Pancreas (tissue), 10 donors: ENCODE measurements at regions not wholly inside any gene's neighbourhood (a gene's known extent, or its start where the extent isn't known, plus 50 kb on each side); places are given as distances from the start of the nearest gene placed in this dataset.

Experiments
- ATAC-seq, 4 donors: fragments of 200-7000 bp; cut with Tn5 transposase; one replicate each; pipeline versions ENCODE4 v1.8.0 to v1.9.1; 2020; ENCODE audit warnings: mild to moderate bottlenecking in 4 of 4, moderate library complexity in 4 of 4
- DNase-seq, 6 donors: peaks; one replicate each; pipeline ENCODE4 v3.0.0-alpha.2; 2020
- FAIRE-seq: peaks from 2 replicates; lab custom pipeline; 2012; peaks lifted over from hg19 to GRCh38; lab: Jason Lieb, UNC
- H3K27ac ChIP-seq, 4 donors: fragments of 200-600 bp; sonication (generic); 1 replicate in 3 of 4; 2 replicates in 1 of 4; pipeline versions ENCODE4 v1.5.0 to v1.8.0; 2020
- H3K27me3 ChIP-seq, 4 donors: fragments of 200-600 bp; one replicate each; pipeline ENCODE4 v1.8.0; 2021
- H3K36me3 ChIP-seq, 3 donors: fragments of 200-600 bp; sonication (generic) in 1 of 3; one replicate each; pipeline versions ENCODE4 v1.5.0 to v1.8.0; 2020 to 2021
- H3K4me1 ChIP-seq, 3 donors: fragments of 200-600 bp; one replicate each; pipeline ENCODE4 v1.8.0; 2021
- H3K4me3 ChIP-seq, 4 donors: fragments of 200-600 bp; sonication (generic) in 2 of 4; one replicate each; pipeline versions ENCODE4 v1.5.0 to v1.8.0; 2020 to 2021
- H3K9me3 ChIP-seq, 4 donors: fragments of 200-600 bp; one replicate each; pipeline ENCODE4 v1.8.0; 2021
- WGBS, 2 donors: extraction: QIAGEN DNeasy Blood & Tissue Kit; methylation state at CpG; one replicate each; pipeline ENCODE4 v1.1.7; 2013; 5-methylcytosine and 5-hydroxymethylcytosine counted together
- intact Hi-C, 3 donors: fragments of 100-400 bp; cut with DNase I; formaldehyde crosslinking; loops; one replicate each; pipeline versions ENCODE4 v1.11.1 to v1.14.2; 2022
- TF ChIP-seq, protein P1 (sequence below), 4 donors: fragments of 200-600 bp; sonication (generic) in 3 of 4; IDR thresholded peaks; one replicate each; pipeline versions ENCODE4 v1.5.0 to v1.8.0; 2021; ENCODE audit warnings: antibody characterized with exemption in 4 of 4
- donor health status: healthy with polysubstance abuse.
- donor health status: DM: no; HTN: no; CAD: no; lungs with moderate emphysema.
- donor health status: DM: no; HTN: no; CAD: no.
- donor health status: control.
- donor health status: control.
- donor health status: Bipolar disorder and iron deficiency.
- donor health status: DM: yes; HTN: yes; CAD: no.
- donor health status: DM: no; HTN: no; CAD: no.
- donor health status: DM: no; HTN: no; CAD: no.
- donor health status: DM: yes; HTN: yes; CAD: no.

DNA sequence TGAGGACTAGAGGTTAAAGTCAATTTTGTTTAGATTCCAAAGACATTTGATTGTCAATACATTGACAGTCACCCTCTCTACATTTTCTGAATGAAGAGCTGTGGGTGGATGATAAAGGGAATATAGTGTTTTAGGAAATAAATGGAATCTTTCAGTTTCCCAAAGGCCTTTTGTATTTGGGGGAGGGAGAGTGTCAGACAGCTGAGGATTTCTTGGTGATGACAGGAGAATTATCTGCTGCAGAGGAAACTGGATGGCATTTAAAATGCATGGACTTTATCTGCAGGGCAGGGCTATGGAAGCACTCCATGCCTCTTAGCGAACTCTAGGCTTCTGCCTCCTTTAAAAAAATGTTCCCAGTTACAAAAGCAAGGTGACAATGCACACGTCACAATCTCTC, 195.1 kb downstream of the KCNS3 start:
- H3K4me3 ChIP-seq, result no peak overlapping the region
- FAIRE-seq, result no peak
- H3K4me1 ChIP-seq, result no peaks in the 10 kb centered on the region
- H3K9me3 ChIP-seq, result no peaks in the 10 kb centered on the region
- no peaks in the 10 kb centered on the region for H3K27me3 ChIP-seq
- H3K36me3 ChIP-seq, result no peaks in the 10 kb centered on the region
- TF ChIP-seq, protein P1, sequence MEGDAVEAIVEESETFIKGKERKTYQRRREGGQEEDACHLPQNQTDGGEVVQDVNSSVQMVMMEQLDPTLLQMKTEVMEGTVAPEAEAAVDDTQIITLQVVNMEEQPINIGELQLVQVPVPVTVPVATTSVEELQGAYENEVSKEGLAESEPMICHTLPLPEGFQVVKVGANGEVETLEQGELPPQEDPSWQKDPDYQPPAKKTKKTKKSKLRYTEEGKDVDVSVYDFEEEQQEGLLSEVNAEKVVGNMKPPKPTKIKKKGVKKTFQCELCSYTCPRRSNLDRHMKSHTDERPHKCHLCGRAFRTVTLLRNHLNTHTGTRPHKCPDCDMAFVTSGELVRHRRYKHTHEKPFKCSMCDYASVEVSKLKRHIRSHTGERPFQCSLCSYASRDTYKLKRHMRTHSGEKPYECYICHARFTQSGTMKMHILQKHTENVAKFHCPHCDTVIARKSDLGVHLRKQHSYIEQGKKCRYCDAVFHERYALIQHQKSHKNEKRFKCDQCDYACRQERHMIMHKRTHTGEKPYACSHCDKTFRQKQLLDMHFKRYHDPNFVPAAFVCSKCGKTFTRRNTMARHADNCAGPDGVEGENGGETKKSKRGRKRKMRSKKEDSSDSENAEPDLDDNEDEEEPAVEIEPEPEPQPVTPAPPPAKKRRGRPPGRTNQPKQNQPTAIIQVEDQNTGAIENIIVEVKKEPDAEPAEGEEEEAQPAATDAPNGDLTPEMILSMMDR (IDR thresholded peaks at IDR 0.05), result no peak
- intact Hi-C loops, result no loop called here
- 63 to 64% methylated on average over 2 of the region's 2 CpGs for WGBS, 2 donors
- no peak overlapping the region for H3K27ac ChIP-seq
- no peak for DNase-seq
- no peak for ATAC-seq

DNA sequence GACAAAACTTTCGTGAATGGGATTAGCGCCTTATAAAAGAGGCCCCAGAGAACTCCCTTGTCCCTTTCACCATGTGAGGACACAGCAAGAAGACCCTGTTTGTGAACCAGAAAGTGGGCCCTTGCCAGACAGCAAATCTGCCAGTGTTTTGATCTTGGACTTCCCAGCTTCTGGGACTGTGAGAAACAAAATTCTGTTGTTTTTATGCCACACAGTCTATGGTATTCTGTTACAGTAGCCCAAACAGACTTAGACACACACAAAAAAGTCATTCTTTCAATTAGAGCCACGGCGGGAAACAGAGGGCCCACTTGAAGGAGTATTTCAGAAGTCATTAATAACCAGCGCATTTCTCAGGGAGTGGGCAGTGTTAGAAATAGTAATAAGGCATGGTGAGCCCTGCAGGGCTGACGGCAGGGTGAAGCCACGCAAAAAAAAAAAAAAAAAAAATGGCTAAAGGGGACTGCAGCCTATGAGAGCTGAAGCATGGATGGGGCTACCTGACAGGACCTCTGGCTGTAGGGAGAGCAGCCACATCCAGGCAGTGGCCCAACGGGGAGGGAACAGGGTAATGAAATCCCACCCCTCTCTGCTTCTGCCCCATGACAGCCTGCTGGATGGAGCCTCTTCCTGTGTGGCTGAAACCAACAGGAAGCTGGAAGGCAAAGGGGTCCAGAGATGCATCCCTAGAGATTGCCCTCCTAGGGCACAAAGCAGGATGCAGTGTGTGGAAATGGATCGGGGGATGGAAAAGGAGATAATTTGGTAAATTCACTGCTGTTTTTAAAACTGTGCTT, 189.3 kb downstream of the KCNS3 start:
- Histone ChIP-seq H3K9me3 (no peaks in the 10 kb centered on the region), H3K27me3 (no peaks in the 10 kb centered on the region), H3K4me1 (no peaks in the 10 kb centered on the region), H3K27ac (no peak overlapping the region), H3K36me3 (no peaks in the 10 kb centered on the region), H3K4me3 (no peak overlapping the region)
- 60 to 67% methylated on average over 9 of the region's 9 CpGs for WGBS, 2 donors
- TF ChIP-seq, protein P1 (IDR thresholded peaks at IDR 0.05), result no peak
- FAIRE-seq (no peak), DNase-seq (no peak), ATAC-seq (no peak)
- intact Hi-C loops, result no loop called here

DNA sequence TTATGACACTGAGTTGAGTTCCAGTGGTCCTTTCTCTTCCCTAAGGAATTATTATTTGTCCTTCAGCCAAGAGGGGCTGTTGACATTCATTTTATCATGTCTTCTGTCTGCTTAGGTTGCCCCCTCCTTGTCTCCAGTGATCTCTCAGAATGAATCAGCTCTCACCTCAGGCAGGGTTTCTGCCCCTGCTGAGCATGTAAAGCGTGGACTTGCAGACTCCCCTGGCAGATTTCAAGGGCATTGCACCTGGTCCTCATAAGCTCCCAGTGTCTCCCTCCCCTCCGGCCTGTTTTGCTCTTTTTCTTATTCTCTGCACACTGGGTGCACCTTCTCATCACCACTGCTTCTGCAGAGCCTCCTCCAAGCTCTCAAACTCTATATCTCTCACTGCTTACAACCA, 188.4 kb downstream of the KCNS3 start:
- DNase-seq (no peak), FAIRE-seq (no peak), ATAC-seq (no peak)
- TF ChIP-seq, protein P1 (IDR thresholded peaks at IDR 0.05), result no peak
- Histone ChIP-seq H3K36me3 (no peaks in the 10 kb centered on the region), H3K4me1 (no peaks in the 10 kb centered on the region), H3K9me3 (no peaks in the 10 kb centered on the region), H3K4me3 (no peak overlapping the region), H3K27ac (no peak overlapping the region), H3K27me3 (no peaks in the 10 kb centered on the region)
- WGBS, 2 donors, result 57 to 66% methylated on average over 2 of the region's 2 CpGs
- intact Hi-C loops, result no loop called here

DNA sequence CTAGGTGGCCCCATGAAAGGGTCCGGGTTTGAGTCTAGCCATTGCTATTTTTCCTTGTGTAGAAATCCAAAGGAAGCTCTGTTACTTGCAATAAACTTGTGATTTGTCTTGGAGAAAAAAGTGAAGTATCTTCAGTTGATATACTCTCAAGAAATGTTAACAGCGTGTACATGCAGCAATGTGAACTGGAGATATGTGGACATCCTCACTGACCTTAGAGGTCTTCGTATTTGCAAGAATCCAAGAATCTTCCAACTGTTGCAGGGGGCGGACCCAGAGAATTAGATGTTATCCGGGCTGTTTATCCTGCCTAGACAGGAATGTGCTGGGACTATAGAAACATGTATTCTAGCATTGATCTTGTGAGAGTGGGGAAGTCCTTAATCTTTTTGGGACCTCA, 187.6 kb downstream of the KCNS3 start:
- H3K27me3 ChIP-seq, result no peaks in the 10 kb centered on the region
- H3K9me3 ChIP-seq, result no peaks in the 10 kb centered on the region
- no peak for ATAC-seq
- no peak overlapping the region for H3K4me3 ChIP-seq
- WGBS, 2 donors, result 70 to 74% methylated on average over 5 of the region's 5 CpGs
- TF ChIP-seq, protein P1 (IDR thresholded peaks at IDR 0.05), result no peak
- FAIRE-seq, result no peak
- H3K36me3 ChIP-seq, result no peaks in the 10 kb centered on the region
- intact Hi-C loops, result no loop called here
- H3K4me1 ChIP-seq, result no peaks in the 10 kb centered on the region
- DNase-seq, result no peak
- H3K27ac ChIP-seq, result no peak overlapping the region

DNA sequence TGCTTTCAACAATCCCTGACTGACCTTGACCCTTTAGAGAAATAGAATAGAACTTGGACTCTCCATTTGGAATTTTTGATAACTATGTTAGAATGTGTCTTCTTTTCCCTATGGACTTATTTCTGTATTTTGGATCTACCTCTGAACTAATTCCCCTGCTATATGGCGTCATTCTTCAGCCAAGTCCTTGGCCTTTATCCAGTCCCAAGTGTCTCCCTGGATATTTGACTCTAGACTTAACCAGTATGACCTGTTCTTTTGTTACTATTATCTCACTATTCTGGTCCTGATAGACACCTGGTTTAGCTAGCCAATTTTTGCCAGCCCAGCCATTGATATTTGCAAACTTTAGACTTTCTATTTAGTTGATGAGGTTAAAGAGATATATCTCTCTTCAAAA, 186.8 kb downstream of the KCNS3 start:
- no peaks in the 10 kb centered on the region for H3K27me3 ChIP-seq
- H3K9me3 ChIP-seq, result no peaks in the 10 kb centered on the region
- ATAC-seq, result no peak
- no peaks in the 10 kb centered on the region for H3K4me1 ChIP-seq
- no peak for DNase-seq
- H3K36me3 ChIP-seq, result no peaks in the 10 kb centered on the region
- H3K4me3 ChIP-seq, result no peak overlapping the region
- no peak for FAIRE-seq
- intact Hi-C loops, result loop anchor here in 1 of 3 donors (2.0 kb wide), 1 partner anchor 18 kb away; no protein-coding TSS in a partner anchor
- H3K27ac ChIP-seq, result no peak overlapping the region
- TF ChIP-seq, protein P1 (IDR thresholded peaks at IDR 0.05), result no peak
- 11 to 17% methylated on average over 1 of the region's 1 CpG for WGBS, 2 donors
